GM21717 (cell line): ENCODE measurements at regions not wholly inside any gene's neighbourhood (a gene's known extent, or its start where the extent isn't known, plus 50 kb on each side); places are given as distances from the start of the nearest gene placed in this dataset.
"Not testable (repeated sequence)": the region's sequence is repeated elsewhere in the genome, so short reads cannot be mapped to it uniquely, and the experiment has no call there.

ENCODE experiments used
- ATAC-seq: cut with Tn5 transposase; IDR thresholded peaks from one replicate; pipeline ENCODE4 v1.9.1; 2021; ENCODE audit warnings: mild to moderate bottlenecking, moderate library complexity; ENCODE audit not compliant: unreplicated experiment

- no peak for ATAC-seq
Observed at GRCh38 chr9:71632776-71633175, 135.5 kb downstream of the CEMIP2 start.

- ATAC-seq, result no peak
Observed at GRCh38 chr9:71630377-71630995, 137.8 kb downstream of the CEMIP2 start.

GRCh38 chr9:71629578-71630215, 138.6 kb downstream of the CEMIP2 start:
- ATAC-seq, result no peak

- no peak for ATAC-seq
Observed at GRCh38 chr9:71628247-71628646, 140.1 kb downstream of the CEMIP2 start.

DNA sequence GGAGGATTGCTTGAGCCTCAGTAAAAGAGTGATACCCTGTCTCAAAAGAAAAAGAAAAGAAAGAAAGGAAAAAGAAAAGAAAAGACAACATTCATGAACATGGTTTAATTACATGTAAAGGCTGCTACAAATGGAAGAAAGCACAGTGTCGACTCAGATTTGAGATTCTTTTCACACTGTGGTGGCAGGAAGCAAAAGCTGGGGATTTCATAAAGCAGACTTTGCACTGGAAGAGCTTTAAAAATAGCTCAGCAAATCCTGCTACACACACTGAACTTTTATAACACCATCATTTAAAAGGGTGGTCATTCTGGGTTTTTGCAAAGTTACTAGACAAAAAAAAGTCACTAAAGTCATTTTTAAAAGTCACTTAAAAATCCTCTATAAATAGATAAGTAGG, 140.8 kb downstream of the CEMIP2 start:
- no peak for ATAC-seq

DNA sequence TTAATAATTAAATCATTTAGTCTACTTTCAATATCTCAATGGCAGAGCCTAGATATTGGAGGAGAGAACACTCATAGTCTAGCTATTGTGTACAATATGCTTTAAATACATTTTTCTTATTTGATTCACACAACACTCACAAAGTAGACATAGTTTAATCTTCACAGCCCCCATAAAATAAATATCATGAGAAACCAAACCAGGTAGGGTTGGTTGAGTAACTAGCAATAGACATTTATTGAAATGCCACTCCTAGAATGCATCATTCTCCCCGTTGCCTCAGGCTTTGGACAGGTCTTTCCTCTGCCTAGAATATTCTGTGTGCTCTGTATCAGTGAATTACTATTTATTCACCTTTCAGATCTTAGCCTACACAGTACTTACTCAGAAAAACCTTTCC, 141.9 kb downstream of the CEMIP2 start:
- no peak for ATAC-seq

- ATAC-seq, result no peak
Observed at GRCh38 chr9:71624728-71625127, 143.6 kb downstream of the CEMIP2 start.

DNA sequence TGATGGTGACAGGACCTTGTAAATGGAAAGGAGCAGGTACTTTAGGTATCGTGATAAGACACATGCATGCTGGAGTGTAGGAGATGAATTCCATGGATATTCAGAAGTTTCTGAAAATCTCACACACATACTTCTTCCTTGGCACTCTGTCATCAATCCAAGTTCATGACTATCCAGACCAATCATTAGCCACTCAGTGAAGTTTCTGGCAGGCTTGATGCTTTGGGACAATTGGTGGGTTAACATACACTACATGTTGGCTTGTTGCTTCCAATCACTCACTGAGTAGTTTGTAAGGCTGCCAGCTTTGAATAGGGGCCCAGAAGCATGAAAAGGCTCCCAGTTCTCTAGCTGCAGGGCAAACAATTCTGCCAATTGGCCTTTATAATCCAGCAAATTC, 147.6 kb downstream of the CEMIP2 start:
- ATAC-seq, result no peak

DNA sequence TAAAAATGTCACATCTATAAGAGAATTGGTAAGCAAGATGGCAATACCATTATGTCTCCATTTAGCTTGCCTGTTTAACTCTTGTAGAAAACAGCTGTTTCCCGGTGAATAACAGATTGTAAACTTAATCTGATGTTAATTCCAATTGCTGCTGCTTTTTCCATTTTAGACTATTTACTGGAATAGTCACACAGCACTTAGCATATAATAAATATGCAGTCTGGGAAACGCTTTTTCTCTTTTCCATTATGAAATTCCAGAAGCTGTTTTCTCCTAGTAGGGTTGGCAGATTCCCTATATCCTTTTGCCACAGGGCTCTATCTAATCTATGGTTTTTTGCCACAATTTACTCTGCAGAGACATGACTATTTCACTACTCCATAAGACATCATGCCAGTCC, 148.0 kb downstream of the CEMIP2 start:
- ATAC-seq, result no peak

DNA sequence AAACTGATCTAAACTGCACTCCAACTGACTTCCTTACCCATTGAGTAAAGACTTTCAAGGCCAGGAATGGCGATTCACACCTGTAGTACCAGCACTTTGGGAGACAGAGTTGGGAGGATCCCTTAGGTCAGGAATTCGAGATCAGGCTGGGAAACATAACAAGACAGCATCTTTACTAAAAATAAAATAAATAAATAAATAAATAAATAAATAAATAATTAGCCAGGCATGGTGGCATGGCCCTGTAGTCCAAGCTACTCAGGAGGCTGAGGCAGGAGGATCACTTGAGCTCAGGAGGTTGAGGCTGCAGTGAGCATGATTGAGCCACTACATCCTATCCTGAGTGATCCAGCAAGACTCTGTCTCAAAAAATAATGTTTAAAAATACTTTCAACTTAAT, 148.4 kb downstream of the CEMIP2 start:
- ATAC-seq, result no peak

- no peak for ATAC-seq
Observed at GRCh38 chr9:71614409-71615010, 153.8 kb downstream of the CEMIP2 start.

GRCh38 chr9:71612889-71613288, 155.4 kb downstream of the CEMIP2 start:
- no peak for ATAC-seq

GRCh38 chr9:71609448-71609830, 158.9 kb downstream of the CEMIP2 start:
- no peak for ATAC-seq

DNA sequence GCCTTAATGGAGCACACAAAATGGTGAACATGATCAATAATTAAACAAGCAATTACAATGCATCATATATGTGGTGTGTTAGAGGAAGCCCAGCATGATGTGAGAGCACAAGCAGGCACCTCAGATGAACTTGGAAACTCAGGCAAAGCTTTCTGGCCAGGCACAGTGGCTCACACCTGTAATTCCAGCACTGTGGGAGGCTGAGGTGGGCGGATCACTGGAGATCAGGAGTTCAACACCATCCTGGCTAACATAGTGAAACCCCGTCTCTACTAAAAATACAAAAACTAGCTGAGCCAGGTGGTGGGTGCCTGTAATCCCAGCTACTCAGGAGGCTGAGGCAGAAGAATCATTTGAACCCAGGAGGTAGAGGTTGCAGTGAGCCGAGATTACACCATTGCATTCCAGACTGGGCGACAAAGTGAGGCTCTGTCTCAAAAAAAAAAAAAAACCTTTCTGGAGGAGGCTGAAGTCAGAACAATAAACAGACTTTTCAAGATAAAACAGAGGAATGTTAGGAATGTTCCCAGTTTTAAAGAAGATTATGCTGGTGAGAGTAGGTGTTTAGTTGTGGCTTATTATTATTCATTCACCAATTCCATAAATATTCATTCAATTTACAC, 159.4 kb downstream of the CEMIP2 start:
- ATAC-seq, result no peak

DNA sequence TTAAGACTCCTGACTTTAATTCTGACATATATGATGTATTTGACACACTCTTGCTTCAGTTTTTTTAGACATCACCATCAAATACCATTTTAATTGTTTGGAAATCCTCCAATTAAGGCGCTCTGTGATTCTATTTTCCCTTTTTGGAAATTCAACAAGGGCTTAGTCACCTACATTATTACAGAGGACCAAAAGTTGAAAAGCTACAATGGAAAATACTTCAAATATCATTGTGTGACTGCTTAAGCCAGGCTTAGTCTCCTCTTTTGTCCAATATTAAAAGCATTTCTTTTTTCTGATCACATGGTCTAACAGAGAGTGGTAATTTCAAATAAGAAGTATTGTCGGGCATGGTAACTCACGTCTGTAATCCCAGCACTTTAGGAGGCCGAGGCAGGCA, 160.3 kb downstream of the CEMIP2 start:
- no peak for ATAC-seq

DNA sequence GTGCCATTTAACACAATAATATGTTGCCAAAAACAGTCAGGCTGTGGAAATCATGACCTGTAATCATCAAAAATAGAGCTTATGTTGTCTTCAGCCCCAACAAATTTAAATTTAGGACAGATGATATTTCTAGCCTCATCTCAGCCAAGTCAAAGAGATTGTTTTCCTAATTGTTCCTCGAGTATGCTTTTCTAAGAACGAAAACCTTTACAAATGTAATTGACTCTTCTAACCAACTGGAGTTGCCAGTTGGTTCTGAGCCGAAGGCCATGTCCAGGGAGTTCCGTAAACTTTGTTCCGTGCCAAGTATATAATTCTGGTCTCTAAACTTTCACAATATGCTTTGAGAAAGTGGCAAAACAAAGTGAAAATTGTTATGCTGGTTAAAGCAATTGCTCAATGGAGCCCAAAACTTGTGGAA, 160.8 kb downstream of the CEMIP2 start:
- ATAC-seq, result no peak

GRCh38 chr9:71604197-71605063, 163.9 kb downstream of the CEMIP2 start:
- ATAC-seq, result peak; percentile 81

DNA sequence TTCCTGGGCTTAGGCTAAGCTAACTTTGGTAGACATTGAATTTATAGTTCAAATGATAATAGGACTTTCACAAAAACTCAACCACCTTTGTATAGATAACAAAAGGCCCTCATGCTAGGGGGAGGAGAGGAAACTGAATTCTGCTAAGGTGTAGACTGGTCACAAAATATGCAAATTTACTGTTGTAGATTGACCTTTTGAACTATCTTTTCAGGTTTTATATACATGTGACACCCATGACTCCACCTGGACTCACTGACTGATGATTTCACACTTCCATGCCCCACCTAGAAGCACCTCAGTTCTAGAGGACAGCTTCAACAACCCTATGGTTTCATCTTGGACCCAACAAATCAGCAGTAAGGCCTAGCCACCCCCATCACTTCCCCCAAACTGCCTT, 165.7 kb downstream of the CEMIP2 start:
- no peak for ATAC-seq

GRCh38 chr9:71595762-71596161, 172.6 kb downstream of the CEMIP2 start:
- not testable (repeated sequence) for ATAC-seq

DNA sequence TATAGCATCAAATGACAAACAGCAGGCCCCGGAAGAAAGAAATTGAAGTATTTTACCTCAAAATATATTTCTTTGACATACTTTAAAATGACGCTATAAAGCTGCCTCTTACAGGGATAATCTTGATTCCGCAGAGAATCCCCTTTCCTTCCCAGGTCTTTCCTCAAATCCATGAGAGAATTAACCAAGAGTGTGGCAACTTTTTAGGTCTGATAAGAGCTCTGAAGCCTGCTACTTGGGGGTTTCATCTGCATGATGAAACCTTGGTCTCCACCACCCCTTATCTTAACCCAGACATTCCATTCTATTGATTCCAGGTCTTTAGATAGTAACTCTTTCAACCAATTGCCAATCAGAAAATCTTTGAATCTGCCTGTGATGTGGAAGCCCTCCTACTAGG, 173.8 kb downstream of the CEMIP2 start:
- ATAC-seq, result no peak

DNA sequence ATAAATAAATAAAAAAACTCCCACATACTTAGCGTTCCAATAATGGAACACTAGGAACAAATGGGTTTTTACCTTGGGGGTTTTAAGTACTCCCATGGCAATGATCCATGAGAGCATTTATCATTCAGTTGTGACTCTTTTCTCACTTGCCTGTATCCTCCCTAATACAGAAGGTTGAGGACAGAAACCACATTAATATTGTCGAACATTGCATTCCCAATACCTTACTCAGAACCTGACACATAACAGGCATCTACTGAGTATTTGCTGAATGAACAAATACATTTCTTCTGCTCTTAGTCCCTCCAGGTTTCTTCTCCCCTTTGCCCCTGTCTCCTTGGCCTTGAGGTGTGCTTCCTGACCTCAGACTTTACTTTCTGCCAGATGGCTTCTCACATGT, 175.9 kb downstream of the CEMIP2 start:
- ATAC-seq, result no peak
